OCI-LY3 (cell line): ENCODE measurements at regions not wholly inside any gene's neighbourhood (a gene's known extent, or its start where the extent isn't known, plus 50 kb on each side); places are given as distances from the start of the nearest gene placed in this dataset.

ENCODE experiments used
- H2AFZ ChIP-seq: fragments of 200-600, 300-600 bp; shearing (Covaris generic); 2 replicates; pipeline ENCODE4 v1.6.0; 2014; ENCODE audit warnings: antibody characterized with exemption, low read depth, low read length
- H3K27ac ChIP-seq: fragments of 200-600, 300-600 bp; sonication (generic); 2 replicates; pipeline ENCODE4 v1.5.1; 2014; ENCODE audit warnings: mild to moderate bottlenecking, low read length, moderate library complexity, mixed read lengths
- H3K27me3 ChIP-seq: fragments of 200-600, 300-600 bp; sonication (generic); 2 replicates; pipeline ENCODE4 v1.6.1; 2014; ENCODE audit warnings: low read depth, low read length, mixed read lengths
- H3K36me3 ChIP-seq: fragments of 200-600, 300-600 bp; sonication (generic); replicated peaks from 2 replicates; pipeline ENCODE3; 2014; ENCODE audit warnings: low read depth, low read length, mixed read lengths
- H3K4me1 ChIP-seq: fragments of 300-600, 200-600 bp; sonication (generic); 2 replicates; pipeline ENCODE4 v1.6.1; 2014; ENCODE audit warnings: low read length, mixed read lengths
- H3K4me2 ChIP-seq: fragments of 200-600, 300-600 bp; sonication (generic); 2 replicates; pipeline ENCODE4 v1.6.1; 2014; ENCODE audit warnings: low read length, mixed read lengths
- H3K4me3 ChIP-seq: fragments of 300-600, 200-600 bp; sonication (generic); 2 replicates; pipeline ENCODE4 v1.5.1; 2014; ENCODE audit warnings: antibody characterized with exemption, mild to moderate bottlenecking, low read length, moderate library complexity
- H3K79me2 ChIP-seq: fragments of 300-600, 200-600 bp; shearing (Covaris generic); 2 replicates; pipeline ENCODE4 v1.6.1; 2014; ENCODE audit warnings: mild to moderate bottlenecking, low read length, mixed read lengths
- H3K9ac ChIP-seq: fragments of 300-600, 200-600 bp; shearing (Covaris generic); 2 replicates; pipeline ENCODE4 v1.6.0; 2014; ENCODE audit warnings: mild to moderate bottlenecking, low read length, moderate library complexity
- H3K9me3 ChIP-seq: fragments of 200-600, 300-600 bp; shearing (Covaris generic); 2 replicates; pipeline ENCODE4 v1.6.1; 2014; ENCODE audit warnings: low read length, mixed read lengths; ENCODE audit not compliant: insufficient read depth
- H4K20me1 ChIP-seq: fragments of 200-600, 300-600 bp; sonication (generic); 2 replicates; pipeline ENCODE4 v1.6.1; 2016; ENCODE audit warnings: low read length, mixed read lengths; ENCODE audit not compliant: insufficient read depth
- CTCF ChIP-seq: fragments of 200-600, 300-600 bp; sonication (generic); IDR thresholded peaks from 2 replicates; pipeline ENCODE4 v1.5.1; 2014; ENCODE audit warnings: antibody characterized with exemption, low read length, low read depth
- EZH2phosphoT487 ChIP-seq: fragments of 200-600 bp; shearing (Covaris generic); IDR thresholded peaks from 2 replicates; pipeline ENCODE4 v1.6.1; 2018; ENCODE audit warnings: antibody characterized with exemption, mixed run types, low read depth

GRCh38 chr9:113646946-113647914, 183.7 kb downstream of the RGS3 start:
- Histone ChIP-seq H2AFZ (no peak overlapping the region), H3K4me3 (no peak overlapping the region), H3K36me3 (no peaks in the 10 kb centered on the region), H3K9me3 (no peaks in the 10 kb centered on the region), H3K27ac (no peak overlapping the region), H4K20me1 (no peaks in the 10 kb centered on the region), H3K27me3 (no peaks in the 10 kb centered on the region), H3K4me2 (no peak overlapping the region), H3K9ac (no peak overlapping the region), H3K79me2 (no peaks in the 10 kb centered on the region), H3K4me1 (no peaks in the 10 kb centered on the region)
- TF ChIP-seq CTCF = no peak
- no peak for TF ChIP-seq EZH2phosphoT487

- no peaks in the 10 kb centered on the region for H4K20me1 ChIP-seq
- no peak overlapping the region for H2AFZ ChIP-seq
- no peaks in the 10 kb centered on the region for H3K9me3 ChIP-seq
- no peaks in the 10 kb centered on the region for H3K79me2 ChIP-seq
- no peak for TF ChIP-seq CTCF
- H3K4me3 ChIP-seq = no peak overlapping the region
- no peak overlapping the region for H3K27ac ChIP-seq
- no peak overlapping the region for H3K4me2 ChIP-seq
- no peaks in the 10 kb centered on the region for H3K4me1 ChIP-seq
- no peaks in the 10 kb centered on the region for H3K27me3 ChIP-seq
- no peak overlapping the region for H3K9ac ChIP-seq
- H3K36me3 ChIP-seq = no peaks in the 10 kb centered on the region
Measured at GRCh38 chr9:113648048-113648447, 184.5 kb downstream of the RGS3 start.

- Histone ChIP-seq H3K4me3 (no peak overlapping the region), H3K27ac (no peak overlapping the region), H3K36me3 (no peaks in the 10 kb centered on the region), H3K79me2 (no peaks in the 10 kb centered on the region), H3K27me3 (no peaks in the 10 kb centered on the region), H3K4me1 (no peaks in the 10 kb centered on the region), H3K9ac (no peak overlapping the region), H4K20me1 (no peaks in the 10 kb centered on the region), H2AFZ (no peak overlapping the region), H3K9me3 (no peaks in the 10 kb centered on the region), H3K4me2 (no peak overlapping the region)
- no peak for TF ChIP-seq CTCF
Measured at GRCh38 chr9:113648586-113648985, 185.1 kb downstream of the RGS3 start.

- no peak overlapping the region for H3K4me3 ChIP-seq
- H3K9me3 ChIP-seq = no peaks in the 10 kb centered on the region
- H3K27ac ChIP-seq = no peak overlapping the region
- H3K27me3 ChIP-seq = no peaks in the 10 kb centered on the region
- H4K20me1 ChIP-seq = no peaks in the 10 kb centered on the region
- no peaks in the 10 kb centered on the region for H3K79me2 ChIP-seq
- H3K4me1 ChIP-seq = no peaks in the 10 kb centered on the region
- no peak for TF ChIP-seq EZH2phosphoT487
- TF ChIP-seq CTCF = no peak
- H3K4me2 ChIP-seq = no peak overlapping the region
- no peak overlapping the region for H3K9ac ChIP-seq
- H3K36me3 ChIP-seq = no peaks in the 10 kb centered on the region
- H2AFZ ChIP-seq = no peak overlapping the region
Measured at GRCh38 chr9:113649054-113649453, 185.5 kb downstream of the RGS3 start.
